NCI-H345 treated with DMSO at 0.1 percent for 48 hours (cell line): ENCODE measurements at regions not wholly inside any gene's neighbourhood (a gene's known extent, or its start where the extent isn't known, plus 50 kb on each side); places are given as distances from the start of the nearest gene placed in this dataset.

ENCODE experiments used
- DNase-seq: peaks from one replicate; lab custom pipeline; 2025; ENCODE audit not compliant: unreplicated experiment; lab: John Stamatoyannopoulos, UW

- no peak for DNase-seq
Observed at GRCh38 chr1:222046684-222047263, 304.9 kb upstream of the DUSP10 start.

GRCh38 chr1:222045786-222046185 is 303.9 kb upstream of the DUSP10 start:
- DNase-seq: no peak

GRCh38 chr1:222045236-222045635 is 303.3 kb upstream of the DUSP10 start:
- no peak for DNase-seq

- no peak for DNase-seq
Observed at GRCh38 chr1:222043444-222044292, 301.8 kb upstream of the DUSP10 start.

GRCh38 chr1:222042120-222042519 is 300.2 kb upstream of the DUSP10 start:
- DNase-seq: no peak

GRCh38 chr1:222040955-222041354 is 299.1 kb upstream of the DUSP10 start:
- DNase-seq: no peak

GRCh38 chr1:222040121-222040805 is 298.4 kb upstream of the DUSP10 start:
- DNase-seq: no peak

GRCh38 chr1:222038971-222039370 is 297.1 kb upstream of the DUSP10 start:
- DNase-seq: no peak

- DNase-seq: no peak
Observed at GRCh38 chr1:222037720-222038119, 295.8 kb upstream of the DUSP10 start.

GRCh38 chr1:222034790-222035189 is 292.9 kb upstream of the DUSP10 start:
- no peak for DNase-seq

GRCh38 chr1:222033450-222033849 is 291.6 kb upstream of the DUSP10 start:
- no peak for DNase-seq

- DNase-seq: no peak
Observed at GRCh38 chr1:222031318-222031717, 289.4 kb upstream of the DUSP10 start.

- no peak for DNase-seq
Observed at GRCh38 chr1:222028676-222029075, 286.8 kb upstream of the DUSP10 start.

GRCh38 chr1:222028116-222028515 is 286.2 kb upstream of the DUSP10 start:
- DNase-seq: peak; percentile 69

GRCh38 chr1:222026280-222026679 is 284.4 kb upstream of the DUSP10 start:
- no peak for DNase-seq

- no peak for DNase-seq
Observed at GRCh38 chr1:222023025-222023424, 281.1 kb upstream of the DUSP10 start.

GRCh38 chr1:222021129-222021528 is 279.2 kb upstream of the DUSP10 start:
- no peak for DNase-seq

GRCh38 chr1:222020553-222020952 is 278.7 kb upstream of the DUSP10 start:
- DNase-seq: no peak

- DNase-seq: no peak
Observed at GRCh38 chr1:222019029-222019428, 277.1 kb upstream of the DUSP10 start.

GRCh38 chr1:222018041-222018440 is 276.2 kb upstream of the DUSP10 start:
- DNase-seq: no peak

GRCh38 chr1:222015686-222016085 is 273.8 kb upstream of the DUSP10 start:
- DNase-seq: no peak

GRCh38 chr1:222014001-222014400 is 272.1 kb upstream of the DUSP10 start:
- no peak for DNase-seq
